ENCODE measurements at regions not wholly inside any gene's neighbourhood (a gene's known extent, or its start where the extent isn't known, plus 50 kb on each side); places are given as distances from the start of the nearest gene placed in this dataset.

- TF ChIP-seq CTCF (IDR thresholded peaks at IDR 0.05 in 8 of 11, conservative IDR thresholded peaks at IDR 0.05 in 3 of 11): no peak
- no peak for TF ChIP-seq POLR2A (IDR thresholded peaks at IDR 0.05)
- TF ChIP-seq POLR2AphosphoS5 (IDR thresholded peaks at IDR 0.05): no peak
Measured at GRCh38 chr2:221342388-221342787, 229.7 kb downstream of the EPHA4 start.
